NCI-H187 (cell line): ENCODE measurements at regions not wholly inside any gene's neighbourhood (a gene's known extent, or its start where the extent isn't known, plus 50 kb on each side); places are given as distances from the start of the nearest gene placed in this dataset.

Experiments
- DNase-seq, 2 experiments: peaks; one replicate each; lab custom pipeline; 2025; lab: John Stamatoyannopoulos, UW

- no peak for DNase-seq
These were observed 147.9 kb downstream of the PTCSC3 start for GRCh38 chr14:36028665-36029064.

GRCh38 chr14:36028218-36028617 is 148.3 kb downstream of the PTCSC3 start:
- DNase-seq, result no peak

GRCh38 chr14:36027354-36027753 is 149.2 kb downstream of the PTCSC3 start:
- no peak for DNase-seq

GRCh38 chr14:36022765-36023410 is 153.6 kb downstream of the PTCSC3 start:
- no peak for DNase-seq

GRCh38 chr14:36021591-36022320 is 154.8 kb downstream of the PTCSC3 start:
- no peak for DNase-seq

DNA sequence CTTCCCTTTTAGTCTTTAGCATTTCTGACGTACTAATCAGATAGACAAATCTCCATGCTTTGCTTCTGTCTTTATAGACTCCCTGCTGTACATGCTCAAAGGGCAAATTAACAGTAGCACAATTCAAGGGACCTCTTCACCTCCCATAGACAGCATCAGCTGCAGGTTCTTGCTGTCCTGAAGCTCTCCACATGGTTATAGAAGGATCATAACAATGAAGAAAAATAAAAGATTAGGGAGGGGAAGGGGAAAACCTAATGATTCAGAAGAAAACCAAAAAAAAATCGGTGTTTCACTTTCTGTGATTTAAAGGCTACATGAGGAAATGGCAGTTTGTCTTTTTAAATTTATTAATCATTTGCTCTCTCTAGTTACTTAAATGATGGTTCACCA is 155.5 kb downstream of the PTCSC3 start:
- DNase-seq, result no peak

GRCh38 chr14:36020120-36021029 is 156.1 kb downstream of the PTCSC3 start:
- no peak for DNase-seq

GRCh38 chr14:36019126-36019525 is 157.4 kb downstream of the PTCSC3 start:
- DNase-seq, result no peak

DNA sequence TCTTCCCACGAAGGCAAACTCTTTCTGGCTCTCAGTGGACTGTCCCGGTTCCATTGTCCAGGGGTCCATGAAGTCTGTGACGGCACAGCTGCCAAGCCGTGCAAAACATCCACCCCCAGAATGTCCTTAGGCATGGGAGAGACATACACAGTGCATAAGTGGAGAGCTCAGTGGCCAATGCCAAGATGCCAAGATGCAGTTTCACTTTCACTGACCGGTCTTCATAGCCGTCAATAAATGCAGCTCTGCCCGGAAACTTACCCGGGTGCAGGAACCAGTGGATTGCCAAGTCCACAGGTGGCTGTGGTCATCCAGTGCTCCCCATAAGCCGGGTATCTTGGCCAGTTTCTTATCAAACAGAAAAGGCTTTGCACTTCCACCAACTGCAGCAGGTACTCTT is 162.3 kb downstream of the PTCSC3 start:
- DNase-seq, result no peak

DNA sequence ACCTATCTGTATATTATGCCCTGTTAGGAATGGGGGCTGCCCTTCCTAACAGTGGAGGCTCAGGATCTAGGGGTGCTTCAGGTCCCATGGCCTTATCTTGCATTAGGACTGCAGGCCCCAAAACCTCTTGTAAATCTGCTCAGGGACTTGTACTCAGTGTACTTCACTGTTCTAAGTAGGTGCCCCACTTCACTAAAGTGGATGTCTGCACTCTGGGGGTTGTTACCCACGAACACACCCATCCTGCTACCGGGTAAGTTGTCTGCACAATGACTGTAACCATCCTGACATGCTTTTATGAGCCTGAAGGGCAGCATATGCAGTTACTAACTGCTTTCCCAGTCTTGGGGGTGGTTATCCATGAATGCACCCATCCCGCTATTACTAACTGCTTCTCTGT is 163.0 kb downstream of the PTCSC3 start:
- no peak for DNase-seq

DNA sequence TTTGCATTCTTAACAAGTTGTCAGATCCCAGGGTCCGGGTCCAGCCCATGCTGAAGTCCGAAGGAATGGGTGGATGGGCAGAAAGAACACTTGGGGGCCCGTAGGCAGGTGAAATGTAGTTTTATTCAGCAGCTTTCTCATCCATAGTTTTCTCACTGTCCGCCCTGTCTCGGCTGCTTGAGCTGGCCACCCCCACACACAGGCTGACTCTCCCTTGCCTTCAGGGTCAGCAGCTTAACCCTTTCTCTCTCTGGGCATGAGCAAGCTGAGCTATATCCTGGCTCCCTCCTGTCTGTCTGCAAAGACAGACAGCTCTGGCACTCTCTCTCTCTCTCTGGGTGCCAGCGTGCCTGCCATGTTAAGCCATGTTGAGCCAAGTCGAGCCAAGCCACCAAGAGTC is 163.9 kb downstream of the PTCSC3 start:
- DNase-seq, result no peak

GRCh38 chr14:36009643-36010042 is 166.9 kb downstream of the PTCSC3 start:
- DNase-seq, result no peak

- DNase-seq, result no peak
These were observed 169.9 kb downstream of the PTCSC3 start for GRCh38 chr14:36006623-36007022.

GRCh38 chr14:36005670-36006069 is 170.9 kb downstream of the PTCSC3 start:
- no peak for DNase-seq

- no peak for DNase-seq
These were observed 174.6 kb downstream of the PTCSC3 start for GRCh38 chr14:36001936-36002335.

GRCh38 chr14:35999294-35999693 is 173.2 kb downstream of the BRMS1L start:
- DNase-seq, result no peak

GRCh38 chr14:35998303-35998702 is 172.2 kb downstream of the BRMS1L start:
- DNase-seq, result no peak

- DNase-seq, result no peak
These were observed 167.5 kb downstream of the BRMS1L start for GRCh38 chr14:35993684-35993960.

GRCh38 chr14:35992816-35993683 is 166.9 kb downstream of the BRMS1L start:
- DNase-seq, result peak; percentile 80 to 82

- no peak for DNase-seq
These were observed 165.2 kb downstream of the BRMS1L start for GRCh38 chr14:35991356-35991755.

- no peak for DNase-seq
These were observed 163.6 kb downstream of the BRMS1L start for GRCh38 chr14:35989736-35990135.
